PFSK-1 (cell line): ENCODE measurements at regions not wholly inside any gene's neighbourhood (a gene's known extent, or its start where the extent isn't known, plus 50 kb on each side); places are given as distances from the start of the nearest gene placed in this dataset.

Experiments
- FOXP2 ChIP-seq: optimal IDR thresholded peaks from 2 replicates; pipeline ENCODE3; 2011; ENCODE audit warnings: borderline replicate concordance, control low read depth, inconsistent platforms; ENCODE audit not compliant: insufficient read depth; ENCODE audit errors: extremely low read length, extremely low read depth
- POLR2AphosphoS5 ChIP-seq: IDR thresholded peaks from 2 replicates; pipeline ENCODE4 v1.6.1; 2012; ENCODE audit warnings: low read depth, mild to moderate bottlenecking, control low read depth, low read length, moderate library complexity
- REST ChIP-seq, 2 experiments: IDR thresholded peaks; 2 replicates each; pipeline versions ENCODE4 v1.6.1 to v1.8.0; 2011 to 2012; ENCODE audit warnings: low read depth in 2 of 2, low read length in 2 of 2, control low read depth in 1 of 2, inconsistent platforms in 1 of 2, mild to moderate bottlenecking in 1 of 2, moderate library complexity in 1 of 2; ENCODE audit not compliant: insufficient read depth in 1 of 2
- SIN3A ChIP-seq: IDR thresholded peaks from 2 replicates; pipeline ENCODE4 v1.6.1; 2012; ENCODE audit warnings: mild to moderate bottlenecking, low read length, moderate library complexity, borderline replicate concordance; ENCODE audit not compliant: insufficient read depth
- TAF1 ChIP-seq: IDR thresholded peaks from 2 replicates; pipeline ENCODE4 v1.6.1; 2012; ENCODE audit warnings: low read length, control low read depth, borderline replicate concordance; ENCODE audit not compliant: insufficient read depth

- TF ChIP-seq POLR2AphosphoS5 = no peak
- no peak for TF ChIP-seq REST (IDR thresholded peaks at IDR 0.05; ENCODE audit: insufficient read depth in 1 of 2, low read depth in 2 of 2, low read length in 2 of 2)
- no peak for TF ChIP-seq TAF1
- no peak for TF ChIP-seq SIN3A
- TF ChIP-seq FOXP2 = no peak
Observed at GRCh38 chr13:65917731-65918130, 1312.4 kb downstream of the PCDH9 start.

- TF ChIP-seq REST (IDR thresholded peaks at IDR 0.05; ENCODE audit: insufficient read depth in 1 of 2, low read depth in 2 of 2, low read length in 2 of 2) (no peak), TAF1 (no peak)
Observed at GRCh38 chr13:65915195-65915594, 1314.9 kb downstream of the PCDH9 start.

GRCh38 chr13:65914716-65915115, 1315.4 kb downstream of the PCDH9 start:
- TF ChIP-seq POLR2AphosphoS5 = no peak
- TF ChIP-seq REST (IDR thresholded peaks at IDR 0.05; ENCODE audit: insufficient read depth in 1 of 2, low read depth in 2 of 2, low read length in 2 of 2) = no peak

- TF ChIP-seq FOXP2 = no peak
- no peak for TF ChIP-seq REST (IDR thresholded peaks at IDR 0.05; ENCODE audit: insufficient read depth in 1 of 2, low read depth in 2 of 2, low read length in 2 of 2)
- no peak for TF ChIP-seq SIN3A
- no peak for TF ChIP-seq TAF1
- TF ChIP-seq POLR2AphosphoS5 = no peak
Observed at GRCh38 chr13:65913173-65913572, 1317.0 kb downstream of the PCDH9 start.

- TF ChIP-seq REST (IDR thresholded peaks at IDR 0.05; ENCODE audit: insufficient read depth in 1 of 2, low read depth in 2 of 2, low read length in 2 of 2) = no peak
- TF ChIP-seq TAF1 = no peak
- TF ChIP-seq FOXP2 = no peak
- no peak for TF ChIP-seq SIN3A
- TF ChIP-seq POLR2AphosphoS5 = no peak
Observed at GRCh38 chr13:65912516-65912915, 1317.6 kb downstream of the PCDH9 start.
